K562 (cell line): ENCODE measurements at regions not wholly inside any gene's neighbourhood (a gene's known extent, or its start where the extent isn't known, plus 50 kb on each side); places are given as distances from the start of the nearest gene placed in this dataset.

Experiments
- ATAC-seq: fragments of 200-7000 bp; cut with Tn5 transposase; 3 replicates; pipeline ENCODE4 v1.9.1; 2020; ENCODE audit warnings: moderate library complexity
- BruUV-seq: library from RNA; stranded (reverse); fragments of 400-500 nt; replicated peaks from 2 replicates; lab custom pipeline; 2021; lab: Mats Ljungman, UMichigan
- CTCF ChIA-PET: fragments of 300-600 bp; formaldehyde crosslinking; extraction: SDS; loops from one replicate; lab custom pipeline; 2021; ENCODE audit warnings: low intra/inter-chr PET ratio; lab: Yijun Ruan, JAX
- POLR2A ChIA-PET: fragments of 300-600, 350-650 bp; sonication (Branson Sonifier 250); formaldehyde crosslinking; extraction: SDS; loops from one replicate; lab custom pipeline; 2021; ENCODE audit warnings: antibody characterized with exemption, inconsistent platforms; lab: Yijun Ruan, JAX
- DNase-seq, 4 experiments: peaks; one replicate each; pipeline versions ENCODE4 v3.0.0 to v3.0.0-alpha.2; 2011 to 2018; ENCODE audit warnings: low spot score in 3 of 4, mixed read lengths in 3 of 4; ENCODE audit errors: extremely low read depth in 1 of 4
- FAIRE-seq: peaks from 2 replicates; lab custom pipeline; 2011; peaks lifted over from hg19 to GRCh38; lab: Jason Lieb, UNC
- H2AFZ ChIP-seq: 2 replicates; pipeline ENCODE4 v1.6.0; 2011; ENCODE audit warnings: low read depth, low read length, control low read depth, inconsistent platforms
- H3K27ac ChIP-seq: fragments of 200-600 bp; 3 replicates; pipeline ENCODE4 v1.8.0; 2011; ENCODE audit warnings: low read depth, mild to moderate bottlenecking, control low read depth, inconsistent platforms, low read length, moderate library complexity, mixed read lengths; ENCODE audit errors: extremely low read depth
- H3K27me3 ChIP-seq, 2 experiments: fragments of 300-600 bp in 1 of 2; 2 replicates in 1 of 2; 3 replicates in 1 of 2; pipeline versions ENCODE4 v1.6.0 to v1.8.0; 2011; ENCODE audit warnings: inconsistent platforms in 2 of 2, low read length in 2 of 2, mild to moderate bottlenecking in 1 of 2, mixed read lengths in 1 of 2, moderate library complexity in 1 of 2; ENCODE audit not compliant: control insufficient read depth in 2 of 2, insufficient read depth in 2 of 2
- H3K36me3 ChIP-seq: fragments of 300-600 bp; 3 replicates; pipeline ENCODE4 v1.8.0; 2011; ENCODE audit warnings: mild to moderate bottlenecking, low read length, inconsistent platforms; ENCODE audit not compliant: control insufficient read depth, insufficient read depth
- H3K4me1 ChIP-seq, 2 experiments: fragments of 200-600 bp in 1 of 2; replicated peaks in 1 of 2; 2 replicates in 1 of 2; 3 replicates in 1 of 2; pipeline versions ENCODE4 v1.5.1 to v1.8.0; 2011; ENCODE audit warnings: inconsistent platforms in 2 of 2, low read length in 2 of 2, mild to moderate bottlenecking in 1 of 2, mixed read lengths in 1 of 2, moderate library complexity in 1 of 2; ENCODE audit not compliant: control insufficient read depth in 2 of 2, insufficient read depth in 2 of 2
- H3K4me2 ChIP-seq: 2 replicates; pipeline ENCODE4 v1.6.1; 2011; ENCODE audit warnings: low read length, control low read depth, inconsistent platforms, mixed read lengths; ENCODE audit not compliant: insufficient read depth
- H3K4me3 ChIP-seq: fragments of 200-600 bp; sonication (generic), shearing (Covaris generic); 2 replicates; pipeline ENCODE4 v1.5.1; 2016; ENCODE audit warnings: control low read depth, inconsistent platforms
- H3K79me2 ChIP-seq: fragments of 200-600 bp; 3 replicates; pipeline ENCODE4 v1.8.0; 2011; ENCODE audit warnings: low read length, inconsistent platforms; ENCODE audit not compliant: control insufficient read depth, insufficient read depth
- H3K9ac ChIP-seq, 2 experiments: 2 replicates each; pipeline versions ENCODE4 v1.6.0 to v1.6.1; 2011; ENCODE audit warnings: low read depth in 2 of 2, low read length in 2 of 2, control low read depth in 1 of 2, inconsistent platforms in 1 of 2, mild to moderate bottlenecking in 1 of 2, mixed read lengths in 1 of 2; ENCODE audit not compliant: insufficient read depth in 1 of 2
- H3K9me1 ChIP-seq: one replicate; pipeline ENCODE4 v1.6.0; 2011; ENCODE audit warnings: inconsistent platforms, mild to moderate bottlenecking, low read length, moderate library complexity; ENCODE audit not compliant: control insufficient read depth, insufficient read depth
- H3K9me3 ChIP-seq: replicated peaks from 2 replicates; pipeline ENCODE4 v1.5.1; 2011; ENCODE audit warnings: low read depth, low read length, inconsistent platforms; ENCODE audit not compliant: control insufficient read depth, insufficient read depth
- H4K20me1 ChIP-seq: replicated peaks from 2 replicates; pipeline ENCODE4 v1.6.1; 2011; ENCODE audit warnings: low read length, inconsistent platforms, mixed read lengths; ENCODE audit not compliant: control insufficient read depth, insufficient read depth
- BHLHE40 ChIP-seq: IDR thresholded peaks from 2 replicates; pipeline ENCODE4 v1.6.1; 2011; ENCODE audit warnings: low read length, improper control_type of control experiment
- HOXB6 ChIP-seq: fragments of 250-450 bp; sonication (Bioruptor Pico); IDR thresholded peaks from 2 replicates; pipeline ENCODE4 v1.5.1; 2022; ENCODE audit warnings: mild to moderate bottlenecking, borderline replicate concordance
- IFI16 ChIP-seq: fragments of 250-450 bp; sonication (Bioruptor Pico); IDR thresholded peaks from 2 replicates; pipeline ENCODE4 v2.1.2; 2022; ENCODE audit warnings: mild to moderate bottlenecking, inconsistent platforms
- MEF2D ChIP-seq: conservative IDR thresholded peaks from 2 replicates; pipeline ENCODE4 v1.6.1; 2016; ENCODE audit warnings: low read depth, missing genetic modification characterization, missing compliant biosample characterization
- NONO ChIP-seq, 2 experiments: fragments of 200-400 bp in 1 of 2; fragments of 450-650 bp in 1 of 2; formaldehyde crosslinking in 1 of 2; IDR thresholded peaks; 2 replicates each; pipeline ENCODE4 v1.6.1; 2017; ENCODE audit warnings: low read depth in 2 of 2, mild to moderate bottlenecking in 2 of 2, moderate library complexity in 2 of 2, low read length in 1 of 2
- RFX7 ChIP-seq: fragments of 250-450 bp; sonication (Bioruptor Pico); IDR thresholded peaks from 2 replicates; pipeline ENCODE4 v1.5.1; 2021; ENCODE audit warnings: mild to moderate bottlenecking
- SIN3A ChIP-seq, 2 experiments: fragments of 150-350 bp in 1 of 2; IDR thresholded peaks; 2 replicates each; pipeline ENCODE4 v1.6.1; 2011 to 2016; ENCODE audit warnings: borderline replicate concordance in 2 of 2, low read depth in 2 of 2, low read length in 2 of 2, mild to moderate bottlenecking in 2 of 2, moderate library complexity in 2 of 2; ENCODE audit not compliant: control insufficient read depth in 1 of 2
- SP1 ChIP-seq: sonication (generic); formaldehyde crosslinking; IDR thresholded peaks from 2 replicates; pipeline ENCODE4 v1.8.1; 2022; ENCODE audit warnings: mild to moderate bottlenecking, missing genetic modification reagents
- ZNF324 ChIP-seq: fragments of 250-450 bp; sonication (Bioruptor Pico); IDR thresholded peaks from 2 replicates; pipeline ENCODE4 v1.4.0; 2020; ENCODE audit warnings: mild to moderate bottlenecking
- in situ Hi-C: fragments of 300-500 bp; cut with MboI; formaldehyde crosslinking; loops from 4 replicates; pipeline ENCODE4 v1.15.0; 2018; ENCODE audit warnings: inconsistent platforms, mixed read lengths
- intact Hi-C: fragments of 100-400 bp; cut with micrococcal nuclease; formaldehyde crosslinking; loops from 2 replicates; pipeline ENCODE4 v1.14.2; 2022
- TF ChIP-seq, protein P1 (sequence below): sonication (generic); formaldehyde crosslinking; IDR thresholded peaks from 2 replicates; pipeline ENCODE4 v1.8.1; 2022; ENCODE audit warnings: missing genetic modification reagents

DNA sequence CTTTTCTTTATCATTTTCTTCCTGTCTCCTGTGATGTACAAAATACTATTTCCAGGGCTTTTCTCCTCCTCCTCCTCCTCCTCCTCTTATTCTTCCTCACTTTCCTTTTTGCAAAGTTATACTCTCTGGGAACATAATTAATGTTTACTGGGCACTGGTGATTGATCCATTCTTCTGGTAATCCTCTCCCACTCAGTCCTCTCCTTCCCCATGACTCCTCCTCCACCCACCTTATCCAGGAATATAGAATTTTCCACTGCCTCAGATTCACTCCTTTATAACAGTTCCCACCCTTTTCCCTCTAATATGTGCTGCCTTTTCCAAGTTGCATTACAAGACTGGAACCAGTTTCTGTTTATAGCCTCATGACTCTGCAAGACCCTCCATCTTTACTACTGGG, 62.5 kb upstream of the IYD start:
- FAIRE-seq = no peak
- no peaks in the 10 kb centered on the region for H4K20me1 ChIP-seq

More for the DNA sequence above, 62.5 kb upstream of the IYD start:
- in situ Hi-C loops = no loop called here
- DNase-seq = no peak
- no peak for TF ChIP-seq RFX7
- no peak for TF ChIP-seq MEF2D
- TF ChIP-seq, protein P1, sequence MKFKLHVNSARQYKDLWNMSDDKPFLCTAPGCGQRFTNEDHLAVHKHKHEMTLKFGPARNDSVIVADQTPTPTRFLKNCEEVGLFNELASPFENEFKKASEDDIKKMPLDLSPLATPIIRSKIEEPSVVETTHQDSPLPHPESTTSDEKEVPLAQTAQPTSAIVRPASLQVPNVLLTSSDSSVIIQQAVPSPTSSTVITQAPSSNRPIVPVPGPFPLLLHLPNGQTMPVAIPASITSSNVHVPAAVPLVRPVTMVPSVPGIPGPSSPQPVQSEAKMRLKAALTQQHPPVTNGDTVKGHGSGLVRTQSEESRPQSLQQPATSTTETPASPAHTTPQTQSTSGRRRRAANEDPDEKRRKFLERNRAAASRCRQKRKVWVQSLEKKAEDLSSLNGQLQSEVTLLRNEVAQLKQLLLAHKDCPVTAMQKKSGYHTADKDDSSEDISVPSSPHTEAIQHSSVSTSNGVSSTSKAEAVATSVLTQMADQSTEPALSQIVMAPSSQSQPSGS (CRISPR knock-in tag) = no peak
- TF ChIP-seq NONO (IDR thresholded peaks at IDR 0.05; ENCODE audit: low read depth in 2 of 2, low read length in 1 of 2) = no peak
- no peak for TF ChIP-seq HOXB6 (CRISPR knock-in tag)
- no peak for TF ChIP-seq ZNF324
- TF ChIP-seq BHLHE40 = no peak
- no peak for TF ChIP-seq SP1 (CRISPR knock-in tag)
- TF ChIP-seq SIN3A (IDR thresholded peaks at IDR 0.05; ENCODE audit: borderline replicate concordance in 2 of 2, control insufficient read depth in 1 of 2, low read depth in 2 of 2, low read length in 2 of 2) = no peak
- TF ChIP-seq IFI16 = no peak
- TF ChIP-seq, all 486 proteins: peak for 0
- H3K9ac ChIP-seq = no peak overlapping the region
- ChIA-PET CTCF (no interaction called here), POLR2A (no interaction called here)
- no peaks in the 10 kb centered on the region for H3K9me3 ChIP-seq
- intact Hi-C loops = no loop called here
- H3K4me2 ChIP-seq = no peak overlapping the region
- no peak overlapping the region for H3K4me3 ChIP-seq
- H3K27me3 ChIP-seq = no peaks in the 10 kb centered on the region
- H2AFZ ChIP-seq = no peak overlapping the region
- no peaks in the 10 kb centered on the region for H3K9me1 ChIP-seq
- H3K79me2 ChIP-seq = no peaks in the 10 kb centered on the region
- no peaks in the 10 kb centered on the region for H3K36me3 ChIP-seq
- no peak overlapping the region for H3K27ac ChIP-seq
- BruUV-seq = no TSS peak
- H3K4me1 ChIP-seq = peaks cover 3 to 5% of the 10 kb centered on the region in 2 experiments; a peak in 3 of 5 replicates
- no peak for ATAC-seq
